DND-41 (cell line): ENCODE measurements at regions not wholly inside any gene's neighbourhood (a gene's known extent, or its start where the extent isn't known, plus 50 kb on each side); places are given as distances from the start of the nearest gene placed in this dataset.

Experiments
- ATAC-seq: fragments of 200-7000 bp; cut with Tn5 transposase; 3 replicates; pipeline ENCODE4 v1.9.1; 2021; ENCODE audit warnings: low read depth; ENCODE audit not compliant: insufficient read depth
- DNase-seq: peaks from one replicate; pipeline ENCODE4 v3.0.0-alpha.2; 2020
- H2AFZ ChIP-seq: 2 replicates; pipeline ENCODE4 v1.6.0; 2012; ENCODE audit warnings: low read depth, low read length
- H3K27ac ChIP-seq: 2 replicates; pipeline ENCODE4 v1.5.1; 2012; ENCODE audit warnings: low read length, inconsistent platforms
- H3K27me3 ChIP-seq: fragments of 200-600 bp; sonication (generic); 2 replicates; pipeline ENCODE4 v1.6.0; 2012; ENCODE audit warnings: low read length, mild to moderate bottlenecking, inconsistent platforms; ENCODE audit not compliant: insufficient read depth, poor library complexity
- H3K36me3 ChIP-seq: 2 replicates; pipeline ENCODE4 v1.5.1; 2012; ENCODE audit warnings: low read length, inconsistent platforms; ENCODE audit not compliant: insufficient read depth
- H3K4me1 ChIP-seq: 2 replicates; pipeline ENCODE4 v1.5.1; 2012; ENCODE audit warnings: mild to moderate bottlenecking, low read length; ENCODE audit not compliant: insufficient read depth
- H3K4me2 ChIP-seq: 2 replicates; pipeline ENCODE4 v1.6.0; 2012; ENCODE audit warnings: mild to moderate bottlenecking, moderate library complexity, low read length, inconsistent platforms; ENCODE audit not compliant: insufficient read depth
- H3K4me3 ChIP-seq, 2 experiments: fragments of 200-600 bp in 1 of 2; shearing (Covaris generic) in 1 of 2; 2 replicates each; pipeline ENCODE4 v1.5.1; 2012 to 2016; ENCODE audit warnings: inconsistent platforms in 2 of 2, low read length in 2 of 2, mild to moderate bottlenecking in 2 of 2, low read depth in 1 of 2, moderate library complexity in 1 of 2
- H3K79me2 ChIP-seq: 2 replicates; pipeline ENCODE4 v1.6.0; 2012; ENCODE audit warnings: low read length, inconsistent platforms; ENCODE audit not compliant: insufficient read depth
- H3K9ac ChIP-seq: 2 replicates; pipeline ENCODE4 v1.6.0; 2012; ENCODE audit warnings: low read depth, mild to moderate bottlenecking, inconsistent platforms, low read length, moderate library complexity
- H3K9me3 ChIP-seq: 2 replicates; pipeline ENCODE4 v1.5.1; 2012; ENCODE audit warnings: low read length, moderate library complexity, mild to moderate bottlenecking, inconsistent platforms; ENCODE audit not compliant: insufficient read depth, severe bottlenecking
- H4K20me1 ChIP-seq: 2 replicates; pipeline ENCODE4 v1.6.0; 2012; ENCODE audit warnings: low read length; ENCODE audit not compliant: insufficient read depth
- CTCF ChIP-seq: IDR thresholded peaks from 2 replicates; pipeline ENCODE4 v1.5.1; 2012; ENCODE audit warnings: borderline replicate concordance, low read length, moderate library complexity, mild to moderate bottlenecking; ENCODE audit not compliant: poor library complexity, severe bottlenecking; ENCODE audit errors: extremely low read depth
- EZH2 ChIP-seq: IDR thresholded peaks from 3 replicates; pipeline ENCODE4 v1.6.1; 2012; ENCODE audit warnings: borderline replicate concordance, low read depth, mild to moderate bottlenecking, moderate library complexity, low read length, inconsistent platforms; ENCODE audit not compliant: severe bottlenecking

GRCh38 chr21:35303085-35303484, 254.0 kb upstream of the RUNX1 start:
- no peak for TF ChIP-seq CTCF
- TF ChIP-seq EZH2 = no peak
- H3K9me3 ChIP-seq = no peaks in the 10 kb centered on the region
- H3K36me3 ChIP-seq = no peaks in the 10 kb centered on the region
- H3K4me1 ChIP-seq = no peaks in the 10 kb centered on the region
- H3K4me3 ChIP-seq = no peak overlapping the region
- DNase-seq = no peak
- no peak overlapping the region for H3K27ac ChIP-seq
- H3K79me2 ChIP-seq = no peaks in the 10 kb centered on the region
- H4K20me1 ChIP-seq = no peaks in the 10 kb centered on the region
- ATAC-seq = no peak
- no peaks in the 10 kb centered on the region for H3K27me3 ChIP-seq
- H2AFZ ChIP-seq = no peak overlapping the region
- H3K4me2 ChIP-seq = no peak overlapping the region
- H3K9ac ChIP-seq = no peak overlapping the region

- H3K4me1 ChIP-seq = no peaks in the 10 kb centered on the region
- DNase-seq (no peak), ATAC-seq (no peak)
- no peak overlapping the region for H3K27ac ChIP-seq
- H3K27me3 ChIP-seq = no peaks in the 10 kb centered on the region
- no peaks in the 10 kb centered on the region for H3K36me3 ChIP-seq
- H3K9me3 ChIP-seq = no peaks in the 10 kb centered on the region
- H4K20me1 ChIP-seq = no peaks in the 10 kb centered on the region
- no peak overlapping the region for H3K9ac ChIP-seq
- TF ChIP-seq EZH2 (no peak), CTCF (no peak)
- H3K79me2 ChIP-seq = no peaks in the 10 kb centered on the region
- H3K4me2 ChIP-seq = no peak overlapping the region
- H3K4me3 ChIP-seq = no peak overlapping the region
- H2AFZ ChIP-seq = no peak overlapping the region
Measured at GRCh38 chr21:35298757-35299156, 249.7 kb upstream of the RUNX1 start.

GRCh38 chr21:35297665-35298064, 248.6 kb upstream of the RUNX1 start:
- no peak for DNase-seq
- no peaks in the 10 kb centered on the region for H3K36me3 ChIP-seq
- no peak for ATAC-seq
- H3K79me2 ChIP-seq = no peaks in the 10 kb centered on the region
- H3K27ac ChIP-seq = no peak overlapping the region
- no peaks in the 10 kb centered on the region for H3K9me3 ChIP-seq
- TF ChIP-seq EZH2 (no peak), CTCF (no peak)
- H4K20me1 ChIP-seq = no peaks in the 10 kb centered on the region
- no peak overlapping the region for H2AFZ ChIP-seq
- H3K4me2 ChIP-seq = no peak overlapping the region
- H3K4me3 ChIP-seq = no peak overlapping the region
- no peaks in the 10 kb centered on the region for H3K4me1 ChIP-seq
- H3K27me3 ChIP-seq = no peaks in the 10 kb centered on the region
- no peak overlapping the region for H3K9ac ChIP-seq

GRCh38 chr21:35294231-35294898, 245.3 kb upstream of the RUNX1 start:
- Histone ChIP-seq H3K27ac (no peak overlapping the region), H3K9me3 (no peaks in the 10 kb centered on the region), H3K9ac (no peak overlapping the region), H3K36me3 (no peaks in the 10 kb centered on the region), H3K4me3 (no peak overlapping the region), H3K4me1 (no peaks in the 10 kb centered on the region), H4K20me1 (no peaks in the 10 kb centered on the region), H3K4me2 (no peak overlapping the region), H3K79me2 (no peaks in the 10 kb centered on the region), H2AFZ (no peak overlapping the region; the same call in 1 of the 2 replicates), H3K27me3 (no peaks in the 10 kb centered on the region)
- ATAC-seq (no peak), DNase-seq (no peak)
- no peak for TF ChIP-seq CTCF
- no peak for TF ChIP-seq EZH2
